Gastroesophageal sphincter (tissue), 3 donors: ENCODE measurements at regions not wholly inside any gene's neighbourhood (a gene's known extent, or its start where the extent isn't known, plus 50 kb on each side); places are given as distances from the start of the nearest gene placed in this dataset.
"Not testable (repeated sequence)": the region's sequence is repeated elsewhere in the genome, so short reads cannot be mapped to it uniquely, and the experiment has no call there.

Experiments
- POLR2A ChIP-seq, 2 donors: fragments of 450-650 bp; IDR thresholded peaks; one replicate each; pipeline ENCODE4 v1.6.1; 2017; ENCODE audit warnings: antibody characterized with exemption in 2 of 2, mild to moderate bottlenecking in 2 of 2, moderate library complexity in 1 of 2
- TF ChIP-seq, protein P1 (sequence below), 4 experiments: fragments of 200-600 bp in 2 of 4; fragments of 450-650 bp in 2 of 4; sonication (generic) in 1 of 4; IDR thresholded peaks; one replicate each; pipeline ENCODE4 v1.5.1; 2017 to 2019; ENCODE audit warnings: antibody characterized with exemption in 4 of 4, mild to moderate bottlenecking in 2 of 4, moderate library complexity in 2 of 4

DNA sequence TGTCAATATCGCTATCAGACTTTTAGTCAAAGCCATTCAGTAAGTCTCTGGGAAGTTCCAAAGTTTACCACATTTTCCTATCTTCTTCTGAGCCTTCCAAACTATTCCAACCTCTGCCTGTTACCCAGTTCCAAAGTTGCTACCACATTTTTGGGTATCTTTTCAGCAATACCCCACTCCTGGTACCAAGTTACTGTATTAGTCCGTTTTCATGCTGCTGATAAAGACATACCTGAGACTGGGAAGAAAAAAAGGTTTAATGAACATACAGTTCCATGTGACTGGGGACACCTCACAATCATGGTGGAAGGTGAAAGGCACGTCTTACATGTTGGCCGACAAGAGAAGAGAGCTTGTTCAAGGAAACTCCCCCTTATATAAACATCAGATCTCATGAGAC is 307.2 kb downstream of the OXSM start:
- TF ChIP-seq, protein P1, sequence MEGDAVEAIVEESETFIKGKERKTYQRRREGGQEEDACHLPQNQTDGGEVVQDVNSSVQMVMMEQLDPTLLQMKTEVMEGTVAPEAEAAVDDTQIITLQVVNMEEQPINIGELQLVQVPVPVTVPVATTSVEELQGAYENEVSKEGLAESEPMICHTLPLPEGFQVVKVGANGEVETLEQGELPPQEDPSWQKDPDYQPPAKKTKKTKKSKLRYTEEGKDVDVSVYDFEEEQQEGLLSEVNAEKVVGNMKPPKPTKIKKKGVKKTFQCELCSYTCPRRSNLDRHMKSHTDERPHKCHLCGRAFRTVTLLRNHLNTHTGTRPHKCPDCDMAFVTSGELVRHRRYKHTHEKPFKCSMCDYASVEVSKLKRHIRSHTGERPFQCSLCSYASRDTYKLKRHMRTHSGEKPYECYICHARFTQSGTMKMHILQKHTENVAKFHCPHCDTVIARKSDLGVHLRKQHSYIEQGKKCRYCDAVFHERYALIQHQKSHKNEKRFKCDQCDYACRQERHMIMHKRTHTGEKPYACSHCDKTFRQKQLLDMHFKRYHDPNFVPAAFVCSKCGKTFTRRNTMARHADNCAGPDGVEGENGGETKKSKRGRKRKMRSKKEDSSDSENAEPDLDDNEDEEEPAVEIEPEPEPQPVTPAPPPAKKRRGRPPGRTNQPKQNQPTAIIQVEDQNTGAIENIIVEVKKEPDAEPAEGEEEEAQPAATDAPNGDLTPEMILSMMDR (IDR thresholded peaks at IDR 0.05), result not testable (repeated sequence)
- TF ChIP-seq POLR2A (IDR thresholded peaks at IDR 0.05), result not testable (repeated sequence)
